H7 (cell line): ENCODE measurements at regions not wholly inside any gene's neighbourhood (a gene's known extent, or its start where the extent isn't known, plus 50 kb on each side); places are given as distances from the start of the nearest gene placed in this dataset.

Experiments
- DNase-seq: peaks from one replicate; pipeline ENCODE4 v3.0.0; 2012
- H3K27me3 ChIP-seq: 2 replicates; pipeline ENCODE4 v1.6.0; 2011; ENCODE audit warnings: mild to moderate bottlenecking, low read length; ENCODE audit not compliant: control insufficient read depth, insufficient read depth
- H3K36me3 ChIP-seq: replicated peaks from 2 replicates; pipeline ENCODE4 v1.5.1; 2011; ENCODE audit warnings: low read length; ENCODE audit not compliant: control insufficient read depth, insufficient read depth
- H3K4me3 ChIP-seq: 2 replicates; pipeline ENCODE4 v1.5.1; 2011; ENCODE audit warnings: low read depth, mild to moderate bottlenecking, control low read depth, low read length, moderate library complexity; ENCODE audit not compliant: insufficient read depth

GRCh38 chr2:155162494-155162893 is 464.0 kb downstream of the KCNJ3 start:
- no peak for DNase-seq
- Histone ChIP-seq H3K27me3 (no peaks in the 10 kb centered on the region), H3K36me3 (no peaks in the 10 kb centered on the region), H3K4me3 (no peak overlapping the region)

GRCh38 chr2:155161314-155161713 is 462.8 kb downstream of the KCNJ3 start:
- Histone ChIP-seq H3K36me3 (no peaks in the 10 kb centered on the region), H3K4me3 (no peak overlapping the region), H3K27me3 (no peaks in the 10 kb centered on the region)
- no peak for DNase-seq

- no peak for DNase-seq
- Histone ChIP-seq H3K36me3 (no peaks in the 10 kb centered on the region), H3K4me3 (no peak overlapping the region), H3K27me3 (no peaks in the 10 kb centered on the region)
Observed at GRCh38 chr2:155157711-155158110, 459.2 kb downstream of the KCNJ3 start.

GRCh38 chr2:155157065-155157464 is 458.6 kb downstream of the KCNJ3 start:
- no peaks in the 10 kb centered on the region for H3K27me3 ChIP-seq
- H3K36me3 ChIP-seq, result no peaks in the 10 kb centered on the region
- DNase-seq, result no peak
- no peak overlapping the region for H3K4me3 ChIP-seq

GRCh38 chr2:155151945-155152344 is 453.4 kb downstream of the KCNJ3 start:
- no peak for DNase-seq
- no peak overlapping the region for H3K4me3 ChIP-seq
- no peaks in the 10 kb centered on the region for H3K27me3 ChIP-seq
- no peaks in the 10 kb centered on the region for H3K36me3 ChIP-seq

- H3K36me3 ChIP-seq, result no peaks in the 10 kb centered on the region
- DNase-seq, result no peak
- no peak overlapping the region for H3K4me3 ChIP-seq
- H3K27me3 ChIP-seq, result no peaks in the 10 kb centered on the region
Observed at GRCh38 chr2:155151472-155151871, 453.0 kb downstream of the KCNJ3 start.

GRCh38 chr2:155145758-155146229 is 447.3 kb downstream of the KCNJ3 start:
- no peak for DNase-seq
- Histone ChIP-seq H3K4me3 (no peak overlapping the region), H3K27me3 (no peaks in the 10 kb centered on the region), H3K36me3 (no peaks in the 10 kb centered on the region)

- no peak for DNase-seq
- H3K4me3 ChIP-seq, result no peak overlapping the region
- no peaks in the 10 kb centered on the region for H3K36me3 ChIP-seq
- H3K27me3 ChIP-seq, result no peaks in the 10 kb centered on the region
Observed at GRCh38 chr2:155141418-155141817, 442.9 kb downstream of the KCNJ3 start.

GRCh38 chr2:155125585-155126230 is 427.2 kb downstream of the KCNJ3 start:
- H3K27me3 ChIP-seq, result no peaks in the 10 kb centered on the region
- no peak overlapping the region for H3K4me3 ChIP-seq
- H3K36me3 ChIP-seq, result no peaks in the 10 kb centered on the region
- DNase-seq, result no peak

- no peak for DNase-seq
- no peak overlapping the region for H3K4me3 ChIP-seq
- H3K36me3 ChIP-seq, result no peaks in the 10 kb centered on the region
- no peaks in the 10 kb centered on the region for H3K27me3 ChIP-seq
Observed at GRCh38 chr2:155115846-155116245, 417.4 kb downstream of the KCNJ3 start.

GRCh38 chr2:155111070-155111469 is 412.6 kb downstream of the KCNJ3 start:
- no peak for DNase-seq
- no peaks in the 10 kb centered on the region for H3K27me3 ChIP-seq
- H3K36me3 ChIP-seq, result no peaks in the 10 kb centered on the region
- no peak overlapping the region for H3K4me3 ChIP-seq

- H3K4me3 ChIP-seq, result no peak overlapping the region
- no peak for DNase-seq
- no peaks in the 10 kb centered on the region for H3K36me3 ChIP-seq
- no peaks in the 10 kb centered on the region for H3K27me3 ChIP-seq
Observed at GRCh38 chr2:155109527-155109926, 411.0 kb downstream of the KCNJ3 start.

GRCh38 chr2:155100261-155100660 is 401.8 kb downstream of the KCNJ3 start:
- Histone ChIP-seq H3K36me3 (no peaks in the 10 kb centered on the region), H3K27me3 (no peaks in the 10 kb centered on the region), H3K4me3 (no peak overlapping the region)
- DNase-seq, result no peak

GRCh38 chr2:155099784-155100183 is 401.3 kb downstream of the KCNJ3 start:
- H3K36me3 ChIP-seq, result no peaks in the 10 kb centered on the region
- no peaks in the 10 kb centered on the region for H3K27me3 ChIP-seq
- no peak for DNase-seq

GRCh38 chr2:155095613-155096012 is 397.1 kb downstream of the KCNJ3 start:
- no peak for DNase-seq
- Histone ChIP-seq H3K36me3 (no peaks in the 10 kb centered on the region), H3K4me3 (no peak overlapping the region), H3K27me3 (no peaks in the 10 kb centered on the region)

More at GRCh38 chr2:155099784-155100183, 401.3 kb downstream of the KCNJ3 start:
- H3K4me3 ChIP-seq, result no peak overlapping the region

GRCh38 chr2:155080373-155080772 is 381.9 kb downstream of the KCNJ3 start:
- DNase-seq, result no peak
- no peaks in the 10 kb centered on the region for H3K27me3 ChIP-seq
- no peak overlapping the region for H3K4me3 ChIP-seq
- no peaks in the 10 kb centered on the region for H3K36me3 ChIP-seq
